ENCODE measurements at regions not wholly inside any gene's neighbourhood (a gene's known extent, or its start where the extent isn't known, plus 50 kb on each side); places are given as distances from the start of the nearest gene placed in this dataset.

DNA sequence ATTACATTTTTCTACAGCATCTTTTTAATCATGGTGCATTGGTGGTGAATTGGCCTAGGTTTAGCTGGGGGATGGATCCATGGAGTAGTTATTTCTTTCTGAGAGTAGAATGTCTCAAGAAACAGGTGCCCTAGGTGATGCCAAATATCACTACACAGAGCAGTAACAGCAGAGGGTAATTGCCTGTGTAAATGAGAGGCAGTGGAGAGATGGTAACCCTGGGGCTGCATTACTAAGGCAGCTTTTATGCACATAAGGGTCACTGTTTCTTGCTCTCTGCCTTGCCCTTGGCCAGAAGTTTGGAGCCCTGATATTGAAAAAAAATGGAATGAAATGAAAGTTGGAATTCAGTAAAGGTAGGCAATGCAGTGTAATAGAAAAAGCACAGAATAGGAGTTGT, 604.0 kb downstream of the NOVA1 start:
- TF ChIP-seq, protein P1, sequence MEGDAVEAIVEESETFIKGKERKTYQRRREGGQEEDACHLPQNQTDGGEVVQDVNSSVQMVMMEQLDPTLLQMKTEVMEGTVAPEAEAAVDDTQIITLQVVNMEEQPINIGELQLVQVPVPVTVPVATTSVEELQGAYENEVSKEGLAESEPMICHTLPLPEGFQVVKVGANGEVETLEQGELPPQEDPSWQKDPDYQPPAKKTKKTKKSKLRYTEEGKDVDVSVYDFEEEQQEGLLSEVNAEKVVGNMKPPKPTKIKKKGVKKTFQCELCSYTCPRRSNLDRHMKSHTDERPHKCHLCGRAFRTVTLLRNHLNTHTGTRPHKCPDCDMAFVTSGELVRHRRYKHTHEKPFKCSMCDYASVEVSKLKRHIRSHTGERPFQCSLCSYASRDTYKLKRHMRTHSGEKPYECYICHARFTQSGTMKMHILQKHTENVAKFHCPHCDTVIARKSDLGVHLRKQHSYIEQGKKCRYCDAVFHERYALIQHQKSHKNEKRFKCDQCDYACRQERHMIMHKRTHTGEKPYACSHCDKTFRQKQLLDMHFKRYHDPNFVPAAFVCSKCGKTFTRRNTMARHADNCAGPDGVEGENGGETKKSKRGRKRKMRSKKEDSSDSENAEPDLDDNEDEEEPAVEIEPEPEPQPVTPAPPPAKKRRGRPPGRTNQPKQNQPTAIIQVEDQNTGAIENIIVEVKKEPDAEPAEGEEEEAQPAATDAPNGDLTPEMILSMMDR (IDR thresholded peaks at IDR 0.05; ENCODE audit: low read depth, low read length, poor library complexity, severe bottlenecking), result no peak
- TF ChIP-seq EZH2phosphoT487 (IDR thresholded peaks at IDR 0.05; ENCODE audit: borderline replicate concordance, low read length), result no peak

All from DOHH2 (cell line).